A549 (cell line): ENCODE measurements at regions not wholly inside any gene's neighbourhood (a gene's known extent, or its start where the extent isn't known, plus 50 kb on each side); places are given as distances from the start of the nearest gene placed in this dataset.

Experiments used
- ATAC-seq, 2 experiments: fragments of 200-7000 bp in 1 of 2; fragments of >200 bp in 1 of 2; cut with Nextera tagmentation in 1 of 2; cut with Tn5 transposase in 1 of 2; 3 replicates each; pipeline versions ENCODE4 v1.8.0 to v1.9.1; 2018 to 2020; ENCODE audit warnings: mild to moderate bottlenecking in 1 of 2, moderate library complexity in 1 of 2
- CTCF ChIA-PET: fragments of 300-600 bp; sonication (Branson Sonifier 250); formaldehyde crosslinking; extraction: SDS; loops from one replicate; lab custom pipeline; 2021; ENCODE audit warnings: antibody characterized with exemption, inconsistent platforms; lab: Yijun Ruan, JAX
- POLR2A ChIA-PET: fragments of 350-600 bp; formaldehyde crosslinking; extraction: SDS; loops from one replicate; lab custom pipeline; 2021; ENCODE audit warnings: antibody characterized with exemption, inconsistent platforms; lab: Yijun Ruan, JAX
- DNase-seq, 2 experiments: peaks; one replicate each; pipeline versions ENCODE4 v3.0.0 to v3.0.0-alpha.2; 2011 to 2016; ENCODE audit warnings: low read depth in 1 of 2, low spot score in 1 of 2
- FAIRE-seq: peaks from 2 replicates; lab custom pipeline; 2011; peaks lifted over from hg19 to GRCh38; lab: Jason Lieb, UNC
- H3K27ac ChIP-seq, 2 experiments: fragments of >200 bp; sonication (Bioruptor Twin); formaldehyde crosslinking; 3 replicates each; pipeline ENCODE4 v1.5.1; 2016 to 2017
- H3K4me1 ChIP-seq: fragments of >200 bp; sonication (Bioruptor Twin); formaldehyde crosslinking; 3 replicates; pipeline ENCODE4 v1.6.1; 2016
- H3K4me2 ChIP-seq: fragments of >200 bp; sonication (Bioruptor Twin); formaldehyde crosslinking; 3 replicates; pipeline ENCODE4 v1.6.1; 2016
- H3K4me3 ChIP-seq: fragments of >200 bp; sonication (Bioruptor Twin); formaldehyde crosslinking; 3 replicates; pipeline ENCODE4 v1.5.1; 2016
- H3K9me3 ChIP-seq: fragments of >200 bp; sonication (Bioruptor Twin); formaldehyde crosslinking; 3 replicates; pipeline ENCODE4 v1.6.1; 2016
- BHLHE40 ChIP-seq: IDR thresholded peaks from 2 replicates; pipeline ENCODE4 v1.6.1; 2012; ENCODE audit warnings: low read depth, low read length, inconsistent platforms
- CHD2 ChIP-seq: fragments of 150-350 bp; IDR thresholded peaks from 2 replicates; pipeline ENCODE4 v1.6.1; 2014; ENCODE audit warnings: low read length; ENCODE audit not compliant: partially characterized antibody
- CHD4 ChIP-seq: fragments of 200-600 bp; sonication (generic); IDR thresholded peaks from 2 replicates; pipeline ENCODE4 v1.6.1; 2016; ENCODE audit warnings: antibody characterized with exemption, mild to moderate bottlenecking, borderline replicate concordance
- EHF ChIP-seq: fragments of 250-450 bp; sonication (Bioruptor Pico); IDR thresholded peaks from 2 replicates; pipeline ENCODE4 v1.5.0; 2020; ENCODE audit warnings: mild to moderate bottlenecking
- EP300 ChIP-seq, 2 experiments: fragments of >200 bp; sonication (Bioruptor Twin); formaldehyde crosslinking; IDR thresholded peaks; 2 replicates in 1 of 2; 3 replicates in 1 of 2; pipeline ENCODE4 v1.6.1; 2016 to 2017
- HDAC2 ChIP-seq: fragments of 200-600 bp; sonication (generic); IDR thresholded peaks from 2 replicates; pipeline ENCODE4 v1.6.1; 2016
- HOXA7 ChIP-seq: fragments of 250-450 bp; sonication (Bioruptor Pico); IDR thresholded peaks from 2 replicates; pipeline ENCODE4 v1.5.0; 2020; ENCODE audit warnings: mild to moderate bottlenecking, moderate library complexity
- JUN ChIP-seq, 2 experiments: fragments of >200 bp; sonication (Bioruptor Twin); formaldehyde crosslinking; IDR thresholded peaks; 2 replicates in 1 of 2; 3 replicates in 1 of 2; pipeline ENCODE4 v1.6.1; 2016 to 2017
- KDM1A ChIP-seq: fragments of 200-600 bp; sonication (generic); IDR thresholded peaks from 2 replicates; pipeline ENCODE4 v1.6.1; 2016; ENCODE audit warnings: low read depth, mild to moderate bottlenecking
- MAZ ChIP-seq: fragments of 150-350 bp; IDR thresholded peaks from 2 replicates; pipeline ENCODE4 v1.6.1; 2014; ENCODE audit warnings: antibody characterized with exemption, low read depth, low read length, borderline replicate concordance
- NR3C1 ChIP-seq: fragments of >200 bp; sonication (Bioruptor Twin); formaldehyde crosslinking; IDR thresholded peaks from 3 replicates; pipeline ENCODE4 v1.6.1; 2017
- PHF8 ChIP-seq: fragments of 200-600 bp; sonication (generic); IDR thresholded peaks from 2 replicates; pipeline ENCODE4 v1.6.1; 2016; ENCODE audit warnings: low read depth, mild to moderate bottlenecking, antibody characterized with exemption, moderate library complexity, borderline replicate concordance
- RAD21 ChIP-seq, 2 experiments: fragments of >200 bp in 1 of 2; sonication (Bioruptor Twin) in 1 of 2; formaldehyde crosslinking in 1 of 2; IDR thresholded peaks in 1 of 2; conservative IDR thresholded peaks in 1 of 2; 2 replicates in 1 of 2; 3 replicates in 1 of 2; pipeline ENCODE4 v1.6.1; 2012 to 2018; ENCODE audit warnings: inconsistent platforms in 1 of 2
- RCOR1 ChIP-seq: fragments of 150-350 bp; IDR thresholded peaks from 2 replicates; pipeline ENCODE4 v1.6.1; 2014; ENCODE audit warnings: antibody characterized with exemption, low read length, low read depth
- SMC3 ChIP-seq: fragments of >200 bp; sonication (Bioruptor Twin); formaldehyde crosslinking; IDR thresholded peaks from 3 replicates; pipeline ENCODE4 v1.6.1; 2018; ENCODE audit warnings: inconsistent platforms
- SREBF2 ChIP-seq: fragments of 450-650 bp; IDR thresholded peaks from 2 replicates; pipeline ENCODE4 v1.6.1; 2014; ENCODE audit warnings: mild to moderate bottlenecking, moderate library complexity
- TP53 ChIP-seq: fragments of 250-450 bp; sonication (Bioruptor Pico); IDR thresholded peaks from 2 replicates; pipeline ENCODE4 v1.5.0; 2021; ENCODE audit warnings: mild to moderate bottlenecking, moderate library complexity
- ZC3H11A ChIP-seq: fragments of 450-650 bp; IDR thresholded peaks from 2 replicates; pipeline ENCODE4 v1.6.1; 2014; ENCODE audit warnings: antibody characterized with exemption, mild to moderate bottlenecking
- WGBS: methylation state at CpG from one replicate; pipeline ENCODE4 v1.1.6; 2017; ENCODE audit errors: missing lambda C conversion rate; 5-methylcytosine and 5-hydroxymethylcytosine counted together
- TF ChIP-seq, protein P1 (sequence below): fragments of 250-450 bp; sonication (Bioruptor Pico); IDR thresholded peaks from 2 replicates; pipeline ENCODE4 v1.5.0; 2020; ENCODE audit warnings: low read depth, mild to moderate bottlenecking, moderate library complexity
- TF ChIP-seq, protein P2 (sequence below): fragments of 250-450 bp; sonication (Bioruptor Pico); IDR thresholded peaks from 2 replicates; pipeline ENCODE4 v1.5.0; 2021; ENCODE audit warnings: mild to moderate bottlenecking, moderate library complexity, borderline replicate concordance
- TF ChIP-seq, protein P3 (sequence below): fragments of 150-350 bp; IDR thresholded peaks from 2 replicates; pipeline ENCODE4 v1.6.1; 2014; ENCODE audit warnings: low read depth, mild to moderate bottlenecking, low read length
- TF ChIP-seq, protein P4 (sequence below): fragments of 450-650 bp; IDR thresholded peaks from 2 replicates; pipeline ENCODE4 v1.6.1; 2014; ENCODE audit warnings: antibody characterized with exemption
- TF ChIP-seq, protein P5 (sequence below): fragments of >200 bp; sonication (Bioruptor Twin); formaldehyde crosslinking; IDR thresholded peaks from 2 replicates; pipeline ENCODE4 v1.6.1; 2016

DNA sequence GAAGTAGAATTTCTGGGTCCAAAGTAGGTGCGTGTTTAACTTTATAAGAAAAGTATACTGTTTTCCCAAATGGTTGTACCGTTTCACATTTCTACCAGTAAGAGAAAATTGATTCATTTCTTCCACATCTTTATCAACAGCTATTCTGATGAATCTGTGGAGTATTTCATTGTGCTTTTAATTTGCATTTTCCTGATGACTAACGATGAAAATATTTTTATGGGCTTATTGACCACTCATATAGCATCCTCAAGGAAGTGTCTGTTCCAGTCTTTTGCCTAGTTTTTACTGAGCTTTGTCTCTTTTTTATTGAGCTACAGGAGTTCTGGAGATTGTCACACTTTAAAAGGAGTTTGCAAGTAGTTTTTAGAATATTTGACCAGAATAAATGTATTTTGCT, 92.6 kb downstream of the ASB9 start:
- DNase-seq = no peak
- FAIRE-seq = no peak
- POLR2A ChIA-PET = no interaction called here
- no peak overlapping the region for H3K4me2 ChIP-seq
- H3K9me3 ChIP-seq = no peaks in the 10 kb centered on the region
- H3K27ac ChIP-seq = no peak overlapping the region
- CTCF ChIA-PET = interaction anchor here (0.6 to 1.8 kb wide), 2 partner anchors 34 to 66 kb away, joined by 3 to 5 read pairs; no protein-coding TSS in a partner anchor
- no peak for ATAC-seq
- 32% methylated on average over 3 of the region's 3 CpGs for WGBS
- H3K4me1 ChIP-seq = no peaks in the 10 kb centered on the region
- TF ChIP-seq, protein P1, sequence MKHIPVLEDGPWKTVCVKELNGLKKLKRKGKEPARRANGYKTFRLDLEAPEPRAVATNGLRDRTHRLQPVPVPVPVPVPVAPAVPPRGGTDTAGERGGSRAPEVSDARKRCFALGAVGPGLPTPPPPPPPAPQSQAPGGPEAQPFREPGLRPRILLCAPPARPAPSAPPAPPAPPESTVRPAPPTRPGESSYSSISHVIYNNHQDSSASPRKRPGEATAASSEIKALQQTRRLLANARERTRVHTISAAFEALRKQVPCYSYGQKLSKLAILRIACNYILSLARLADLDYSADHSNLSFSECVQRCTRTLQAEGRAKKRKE = no peak
- TF ChIP-seq JUN (IDR thresholded peaks at IDR 0.05) = no peak
- TF ChIP-seq HOXA7 (CRISPR knock-in tag) = no peak
- no peak for TF ChIP-seq MAZ
- no peak overlapping the region for H3K4me3 ChIP-seq

DNA sequence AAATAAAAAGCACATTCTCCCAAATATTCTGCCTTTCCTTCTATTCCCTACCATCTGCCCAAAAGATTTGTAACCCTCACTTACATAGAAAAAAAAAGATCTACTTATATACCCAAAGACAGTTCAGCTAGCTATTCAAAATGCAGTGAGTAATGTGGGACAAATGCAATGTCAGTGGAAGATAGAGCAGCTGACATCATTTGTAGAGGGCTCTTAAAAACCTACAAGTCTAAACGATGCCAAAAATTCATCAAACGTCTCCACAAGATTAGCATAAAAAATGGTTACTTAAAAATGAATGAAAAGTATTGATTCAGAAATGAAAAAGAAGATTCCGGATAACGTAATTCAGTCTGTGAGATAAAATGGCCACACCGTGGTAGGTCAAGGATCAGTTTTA, 96.5 kb downstream of the ASB9 start:
- WGBS = 48% methylated on average over 5 of the region's 5 CpGs
- H3K9me3 ChIP-seq = no peaks in the 10 kb centered on the region
- H3K4me2 ChIP-seq = no peak overlapping the region
- FAIRE-seq = no peak
- ChIA-PET POLR2A (no interaction called here), CTCF (interaction anchor here (0.8 kb wide), 1 partner anchor 1133 kb away, joined by 3 read pairs; no protein-coding TSS in a partner anchor)
- TF ChIP-seq RCOR1 (no peak), HDAC2 (no peak), EP300 (IDR thresholded peaks at IDR 0.05) (no peak), SMC3 (no peak), CHD2 (no peak), CHD4 (no peak), NR3C1 (no peak), SREBF2 (no peak), TP53 (CRISPR knock-in tag) (no peak), ZC3H11A (no peak), JUN (IDR thresholded peaks at IDR 0.05) (no peak), EHF (CRISPR knock-in tag) (no peak), KDM1A (no peak), BHLHE40 (no peak), RAD21 (conservative IDR thresholded peaks at IDR 0.05 in 1 of 2, IDR thresholded peaks at IDR 0.05 in 1 of 2) (no peak), PHF8 (no peak)
- TF ChIP-seq, protein P2, sequence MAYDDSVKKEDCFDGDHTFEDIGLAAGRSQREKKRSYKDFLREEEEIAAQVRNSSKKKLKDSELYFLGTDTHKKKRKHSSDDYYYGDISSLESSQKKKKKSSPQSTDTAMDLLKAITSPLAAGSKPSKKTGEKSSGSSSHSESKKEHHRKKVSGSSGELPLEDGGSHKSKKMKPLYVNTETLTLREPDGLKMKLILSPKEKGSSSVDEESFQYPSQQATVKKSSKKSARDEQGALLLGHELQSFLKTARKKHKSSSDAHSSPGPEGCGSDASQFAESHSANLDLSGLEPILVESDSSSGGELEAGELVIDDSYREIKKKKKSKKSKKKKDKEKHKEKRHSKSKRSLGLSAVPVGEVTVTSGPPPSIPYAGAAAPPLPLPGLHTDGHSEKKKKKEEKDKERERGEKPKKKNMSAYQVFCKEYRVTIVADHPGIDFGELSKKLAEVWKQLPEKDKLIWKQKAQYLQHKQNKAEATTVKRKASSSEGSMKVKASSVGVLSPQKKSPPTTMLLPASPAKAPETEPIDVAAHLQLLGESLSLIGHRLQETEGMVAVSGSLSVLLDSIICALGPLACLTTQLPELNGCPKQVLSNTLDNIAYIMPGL (CRISPR knock-in tag) = no peak
- TF ChIP-seq, protein P3, sequence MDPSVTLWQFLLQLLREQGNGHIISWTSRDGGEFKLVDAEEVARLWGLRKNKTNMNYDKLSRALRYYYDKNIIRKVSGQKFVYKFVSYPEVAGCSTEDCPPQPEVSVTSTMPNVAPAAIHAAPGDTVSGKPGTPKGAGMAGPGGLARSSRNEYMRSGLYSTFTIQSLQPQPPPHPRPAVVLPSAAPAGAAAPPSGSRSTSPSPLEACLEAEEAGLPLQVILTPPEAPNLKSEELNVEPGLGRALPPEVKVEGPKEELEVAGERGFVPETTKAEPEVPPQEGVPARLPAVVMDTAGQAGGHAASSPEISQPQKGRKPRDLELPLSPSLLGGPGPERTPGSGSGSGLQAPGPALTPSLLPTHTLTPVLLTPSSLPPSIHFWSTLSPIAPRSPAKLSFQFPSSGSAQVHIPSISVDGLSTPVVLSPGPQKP = no peak
- TF ChIP-seq, protein P4, sequence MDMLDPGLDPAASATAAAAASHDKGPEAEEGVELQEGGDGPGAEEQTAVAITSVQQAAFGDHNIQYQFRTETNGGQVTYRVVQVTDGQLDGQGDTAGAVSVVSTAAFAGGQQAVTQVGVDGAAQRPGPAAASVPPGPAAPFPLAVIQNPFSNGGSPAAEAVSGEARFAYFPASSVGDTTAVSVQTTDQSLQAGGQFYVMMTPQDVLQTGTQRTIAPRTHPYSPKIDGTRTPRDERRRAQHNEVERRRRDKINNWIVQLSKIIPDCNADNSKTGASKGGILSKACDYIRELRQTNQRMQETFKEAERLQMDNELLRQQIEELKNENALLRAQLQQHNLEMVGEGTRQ = no peak
- TF ChIP-seq, protein P5, sequence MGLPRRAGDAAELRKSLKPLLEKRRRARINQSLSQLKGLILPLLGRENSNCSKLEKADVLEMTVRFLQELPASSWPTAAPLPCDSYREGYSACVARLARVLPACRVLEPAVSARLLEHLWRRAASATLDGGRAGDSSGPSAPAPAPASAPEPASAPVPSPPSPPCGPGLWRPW = no peak
- no peak overlapping the region for H3K27ac ChIP-seq
- no peak overlapping the region for H3K4me3 ChIP-seq
- ATAC-seq = no peak
- no peak for DNase-seq
- no peaks in the 10 kb centered on the region for H3K4me1 ChIP-seq
